Transverse colon (tissue), 4 donors: ENCODE measurements at regions not wholly inside any gene's neighbourhood (a gene's known extent, or its start where the extent isn't known, plus 50 kb on each side); places are given as distances from the start of the nearest gene placed in this dataset.

Experiments used
- CTCF ChIP-seq, 5 experiments: fragments of 200-600 bp in 3 of 5; fragments of 450-650 bp in 2 of 5; sonication (generic) in 3 of 5; IDR thresholded peaks; 1 replicate in 2 of 5; 2 replicates in 3 of 5; pipeline ENCODE4 v1.5.1; 2016 to 2017; ENCODE audit warnings: antibody characterized with exemption in 5 of 5, inconsistent platforms in 3 of 5, mild to moderate bottlenecking in 2 of 5, moderate library complexity in 1 of 5
- POLR2A ChIP-seq: fragments of 450-650 bp; IDR thresholded peaks from one replicate; pipeline ENCODE4 v1.6.1; 2016; ENCODE audit warnings: antibody characterized with exemption, mild to moderate bottlenecking, moderate library complexity
- POLR2AphosphoS5 ChIP-seq, 3 donors: sonication (generic); formaldehyde crosslinking; IDR thresholded peaks; one replicate each; pipeline ENCODE4 v1.6.1; 2016; ENCODE audit warnings: antibody characterized with exemption in 3 of 3

DNA sequence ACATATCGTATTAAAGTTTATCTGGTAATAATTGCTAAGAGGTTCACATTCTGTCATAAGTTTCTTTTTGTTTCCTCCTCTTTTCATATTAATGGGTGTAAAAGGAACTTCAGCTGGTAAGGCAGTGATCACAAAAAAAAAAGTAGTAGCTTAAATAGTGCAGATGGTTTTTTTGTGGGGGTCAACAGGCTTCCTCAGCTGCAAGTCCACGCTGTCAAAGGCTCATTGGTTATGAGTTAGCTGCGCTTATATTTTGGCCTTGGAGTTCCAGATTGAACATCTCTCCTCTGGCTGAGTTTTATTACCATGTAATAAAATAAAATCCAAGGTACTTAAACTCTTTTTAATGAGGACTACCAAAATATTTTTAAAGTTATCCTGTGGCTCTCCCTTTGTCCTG lies 277.0 kb upstream of the ZEB2 start:
- no peak for TF ChIP-seq CTCF (IDR thresholded peaks at IDR 0.05)
- no peak for TF ChIP-seq POLR2A
- TF ChIP-seq POLR2AphosphoS5 (IDR thresholded peaks at IDR 0.05): no peak
